ENCODE measurements at regions not wholly inside any gene's neighbourhood (a gene's known extent, or its start where the extent isn't known, plus 50 kb on each side); places are given as distances from the start of the nearest gene placed in this dataset.
A peak's percentile ranks its signal among the peaks of the same experiment; 100 is the strongest.

DNA sequence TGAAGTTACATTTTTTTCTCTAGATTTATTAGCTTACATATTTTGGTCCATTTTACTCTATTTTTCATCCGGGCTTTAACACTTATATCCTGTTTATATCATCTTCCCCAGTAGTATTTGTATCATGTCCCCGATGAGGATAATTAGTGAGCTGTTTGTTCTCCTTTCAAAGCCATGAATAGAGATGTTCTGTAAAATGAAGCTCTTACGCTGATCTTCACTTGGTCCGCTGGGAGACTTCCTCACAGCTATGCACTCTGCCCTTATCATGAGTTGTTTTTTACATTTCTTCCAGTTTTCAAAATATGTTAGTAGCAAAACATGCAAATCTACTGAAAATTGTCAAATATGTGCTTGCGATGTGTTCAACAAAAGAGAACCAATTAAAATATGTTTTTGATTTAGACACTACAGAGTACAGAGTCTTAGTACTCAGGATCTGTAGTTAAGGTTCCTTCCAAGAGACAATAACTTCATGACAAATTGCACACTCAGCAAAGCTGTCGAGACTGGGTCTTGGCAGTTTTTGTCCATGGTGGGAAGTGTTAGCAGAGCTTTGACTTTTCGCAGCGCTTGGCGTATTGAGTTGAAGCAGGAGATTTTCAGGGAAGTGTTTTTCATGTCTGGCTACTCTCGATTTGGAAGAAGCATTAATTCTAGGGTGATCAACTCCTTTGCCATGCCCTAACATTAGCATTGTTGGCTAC, 292.0 kb upstream of the ADAMTS5 start:
- no peak for DNase-seq (ENCODE audit: low read depth)

DNA sequence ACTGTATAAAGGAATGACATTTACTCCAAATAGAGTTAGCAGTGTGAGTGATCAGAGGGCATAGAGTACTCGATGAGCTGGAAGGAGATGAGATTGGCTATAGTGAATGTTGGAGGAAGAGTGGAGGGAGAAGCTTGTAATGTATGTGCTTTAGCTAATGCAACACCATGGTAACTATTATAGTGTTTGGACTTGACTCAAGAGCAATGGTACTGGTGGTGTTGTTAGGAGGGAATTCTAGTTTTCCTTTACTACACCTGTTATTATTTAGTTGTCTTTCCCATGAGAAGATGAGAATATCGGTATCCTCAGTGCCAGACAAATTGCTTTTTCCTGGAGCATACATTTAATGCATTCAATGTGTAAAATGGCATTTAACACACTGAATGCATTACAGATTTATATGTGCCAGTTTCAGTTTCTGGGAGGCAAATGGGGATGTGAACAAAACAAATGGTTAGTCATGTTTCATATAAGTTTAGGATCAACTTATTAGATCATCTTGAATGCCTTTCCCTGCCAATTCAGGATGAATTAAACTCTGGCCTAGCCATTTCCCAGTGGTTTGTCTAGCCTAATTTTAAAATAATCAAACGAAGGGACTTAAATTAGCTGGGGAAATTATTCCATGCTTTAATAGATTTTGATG, 291.1 kb upstream of the ADAMTS5 start:
- no peak for DNase-seq (ENCODE audit: low read depth)

DNA sequence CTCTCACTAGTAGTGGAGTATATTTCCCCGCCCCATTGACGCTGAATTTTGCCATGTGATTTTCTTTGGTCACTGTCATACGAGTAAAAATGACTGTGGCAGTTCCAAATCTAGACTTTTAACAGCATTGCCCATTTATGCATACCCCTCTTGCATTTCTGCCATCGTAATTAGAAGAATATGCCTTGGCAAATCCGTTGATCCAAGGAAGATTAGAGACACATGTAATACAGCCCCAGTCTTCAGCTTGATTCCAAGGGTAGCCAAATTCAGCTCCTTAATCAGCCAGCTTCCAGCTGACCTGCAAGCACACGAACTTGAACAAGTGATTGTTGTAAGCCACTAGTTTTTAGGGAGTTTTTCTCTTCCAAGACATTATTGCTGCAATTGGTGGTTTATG, 290.3 kb upstream of the ADAMTS5 start:
- DNase-seq (ENCODE audit: low read depth) = no peak

GRCh38 chr21:27251752-27252151, 284.9 kb upstream of the ADAMTS5 start:
- DNase-seq (ENCODE audit: low read depth) = no peak

DNA sequence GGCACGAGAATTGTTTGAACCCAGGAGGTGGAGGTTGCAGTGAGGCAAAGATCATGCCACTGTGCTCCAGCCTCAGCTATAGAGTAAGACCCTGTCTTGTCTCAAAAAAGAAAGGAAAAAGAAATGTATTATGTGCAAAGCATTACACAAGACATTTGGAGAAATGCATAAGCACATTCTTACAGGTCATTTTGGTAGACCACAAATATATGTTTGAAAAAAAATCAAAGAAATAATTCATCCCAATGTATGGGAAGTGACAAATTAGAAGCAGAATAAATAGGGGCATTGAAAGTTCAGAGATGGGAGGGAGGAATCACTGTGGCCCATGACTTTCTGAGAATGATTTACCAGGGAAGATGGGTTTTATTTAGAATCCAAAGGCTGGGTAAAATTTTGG, 283.5 kb upstream of the ADAMTS5 start:
- DNase-seq (ENCODE audit: low read depth) = no peak

DNA sequence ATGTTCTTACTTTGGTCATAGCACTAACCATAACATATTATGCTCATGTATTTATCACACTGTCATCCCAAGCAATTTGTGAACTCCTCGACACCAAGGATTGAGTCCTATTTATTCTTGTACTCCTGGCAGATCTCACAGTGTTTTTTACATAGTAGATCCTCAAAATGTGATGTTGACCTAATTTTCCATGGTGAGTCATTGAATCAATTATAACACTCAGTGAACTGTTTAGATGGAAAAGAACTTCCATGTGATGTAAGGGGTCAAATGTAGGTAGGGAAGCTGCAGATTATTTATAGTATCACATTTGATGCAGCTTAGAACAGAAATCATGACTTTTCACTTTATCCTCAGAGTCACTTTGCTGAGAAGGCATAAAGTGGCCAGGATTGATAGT, 281.9 kb upstream of the ADAMTS5 start:
- no peak for DNase-seq (ENCODE audit: low read depth)

GRCh38 chr21:27246741-27247140, 279.9 kb upstream of the ADAMTS5 start:
- DNase-seq (ENCODE audit: low read depth) = peak; percentile 75

GRCh38 chr21:27244776-27245175, 277.9 kb upstream of the ADAMTS5 start:
- no peak for DNase-seq (ENCODE audit: low read depth)

DNA sequence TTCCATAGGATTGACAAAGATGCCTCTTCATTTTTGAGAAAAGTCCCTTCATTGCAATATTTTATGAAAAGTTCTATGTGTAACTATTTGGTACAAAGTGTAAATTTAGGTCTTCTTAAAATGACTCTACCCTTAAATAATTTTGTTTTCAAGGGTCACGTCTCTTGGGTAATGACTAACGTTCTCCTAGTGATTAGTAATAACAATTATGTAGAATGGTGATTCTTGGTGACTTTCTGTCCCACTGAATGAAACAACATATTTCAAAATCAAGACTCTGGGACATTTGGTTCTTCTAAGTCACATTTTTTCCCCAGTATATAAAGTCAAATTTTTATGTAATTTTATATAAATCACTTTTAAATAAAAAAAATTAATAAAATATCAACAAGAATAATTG, 277.5 kb upstream of the ADAMTS5 start:
- DNase-seq (ENCODE audit: low read depth) = peak; percentile 27

DNA sequence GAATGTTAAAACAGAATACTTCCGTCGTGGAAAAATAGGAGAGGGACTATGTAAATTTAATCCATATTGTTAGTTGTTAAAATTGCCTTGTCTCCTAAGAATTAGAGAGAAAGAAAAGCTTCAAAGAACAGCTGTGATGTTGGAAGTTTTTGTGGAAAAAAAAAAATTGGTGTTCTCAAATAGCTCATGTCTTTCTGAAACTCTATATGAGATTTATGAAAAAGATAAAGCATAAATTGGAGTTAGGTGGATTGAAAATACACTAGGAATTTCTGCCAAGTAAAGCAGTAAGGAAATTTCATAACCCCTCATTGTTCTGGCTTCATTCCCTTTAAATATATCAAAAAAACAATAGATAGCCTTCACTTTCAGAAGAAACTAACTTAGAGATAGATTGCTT, 274.0 kb upstream of the ADAMTS5 start:
- no peak for DNase-seq (ENCODE audit: low read depth)

- DNase-seq (ENCODE audit: low read depth) = no peak
Observed at GRCh38 chr21:27233514-27234115, 266.7 kb upstream of the ADAMTS5 start.

GRCh38 chr21:27225940-27226339, 259.1 kb upstream of the ADAMTS5 start:
- no peak for DNase-seq (ENCODE audit: low read depth)

GRCh38 chr21:27225151-27225550, 258.3 kb upstream of the ADAMTS5 start:
- DNase-seq (ENCODE audit: low read depth) = peak; percentile 29

- peak; percentile 34 for DNase-seq (ENCODE audit: low read depth)
Observed at GRCh38 chr21:27224169-27224568, 257.3 kb upstream of the ADAMTS5 start.

GRCh38 chr21:27221077-27221476, 254.2 kb upstream of the ADAMTS5 start:
- no peak for DNase-seq (ENCODE audit: low read depth)

GRCh38 chr21:27220416-27220815, 253.5 kb upstream of the ADAMTS5 start:
- DNase-seq (ENCODE audit: low read depth) = no peak

- DNase-seq (ENCODE audit: low read depth) = peak; percentile 68
Observed at GRCh38 chr21:27219068-27219467, 252.2 kb upstream of the ADAMTS5 start.

DNA sequence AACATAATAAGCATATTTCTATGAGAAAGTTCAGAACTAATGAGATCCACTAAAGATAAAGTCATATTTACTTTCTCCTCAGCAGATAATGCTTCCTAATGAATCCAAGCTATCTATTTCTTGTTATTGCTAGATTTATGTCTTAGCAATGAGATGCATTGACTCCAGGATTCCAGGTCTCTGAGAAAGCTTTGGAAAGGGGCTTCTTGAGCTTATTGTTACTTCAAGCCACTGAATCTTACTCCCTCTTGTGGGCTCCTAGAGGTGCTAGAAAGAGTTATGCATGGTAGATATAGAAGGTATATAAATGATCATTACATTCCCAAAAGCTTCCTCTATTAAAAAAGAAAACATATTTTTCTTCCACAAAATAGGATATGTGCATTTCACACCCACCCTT, 246.4 kb upstream of the ADAMTS5 start:
- DNase-seq (ENCODE audit: low read depth) = peak; percentile 39

DNA sequence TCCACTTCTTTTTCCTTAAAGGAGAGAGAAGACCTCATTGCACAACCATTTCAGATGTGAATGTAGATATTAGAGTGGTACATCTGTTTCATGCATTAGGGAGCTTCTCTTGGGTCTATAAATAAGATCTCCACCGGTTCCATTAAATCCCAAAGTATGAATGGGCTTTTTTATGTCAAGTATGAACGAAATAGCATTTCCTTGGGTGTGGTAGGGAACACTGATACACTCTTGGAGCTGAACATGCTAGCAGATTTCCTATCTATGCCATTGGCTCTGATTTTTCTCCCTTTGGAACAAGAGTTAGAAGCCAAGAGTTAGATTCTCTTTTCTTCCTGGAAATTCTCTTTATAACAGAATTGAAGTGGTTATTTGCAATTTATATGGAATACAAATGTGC, 245.6 kb upstream of the ADAMTS5 start:
- DNase-seq (ENCODE audit: low read depth) = no peak

- DNase-seq (ENCODE audit: low read depth) = no peak
Observed at GRCh38 chr21:27209546-27209945, 242.7 kb upstream of the ADAMTS5 start.

DNA sequence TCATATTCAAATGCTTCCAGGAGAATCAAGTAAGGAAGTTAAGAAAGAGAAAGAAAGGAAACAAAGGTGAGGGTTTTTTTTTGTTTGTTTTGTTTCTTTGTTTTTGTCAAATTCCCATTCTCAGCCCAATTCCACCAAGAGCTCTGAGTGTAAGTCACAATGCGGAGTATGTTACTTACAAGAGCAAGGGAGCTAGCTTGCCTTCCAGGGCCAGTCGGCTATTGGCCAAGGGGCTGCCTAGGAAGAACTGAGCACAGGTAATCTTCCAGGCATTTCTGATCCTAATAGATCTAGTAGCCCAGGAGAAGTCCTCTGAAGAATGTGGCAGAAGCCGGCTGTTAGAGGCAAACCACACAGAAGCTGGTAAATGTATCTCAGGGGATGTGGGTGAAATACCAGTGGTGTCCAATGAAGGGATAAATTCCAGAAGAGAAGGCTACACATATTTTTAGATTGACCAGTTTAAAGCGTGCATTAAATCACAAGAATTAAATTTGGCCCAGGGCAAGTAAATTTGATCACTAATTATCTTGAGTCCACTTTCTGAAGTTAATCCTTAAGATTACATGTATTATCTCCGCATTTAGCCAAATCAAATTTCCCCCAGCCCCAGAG, 239.6 kb upstream of the ADAMTS5 start:
- DNase-seq (ENCODE audit: low read depth) = peak; percentile 18

- DNase-seq (ENCODE audit: low read depth) = no peak
Observed at GRCh38 chr21:27202301-27202700, 235.4 kb upstream of the ADAMTS5 start.

DNA sequence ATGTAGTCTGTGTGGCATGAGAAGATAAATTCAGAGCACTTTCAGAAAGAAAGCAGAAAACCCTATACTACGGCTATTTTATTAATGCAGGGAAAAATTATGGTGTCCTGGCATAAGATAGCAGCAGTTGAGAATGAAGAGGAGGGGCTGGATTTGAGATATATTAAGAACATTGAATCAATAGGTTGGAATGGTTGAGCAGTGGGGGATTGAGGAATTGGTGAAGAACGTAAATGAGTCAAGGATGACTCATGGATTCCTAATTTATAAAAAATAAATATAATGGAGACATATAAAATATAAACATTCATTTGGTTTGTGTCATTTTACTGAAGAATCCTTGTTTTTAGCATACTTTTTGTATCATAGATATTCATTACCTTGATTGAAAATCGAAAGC, 234.3 kb upstream of the ADAMTS5 start:
- peak; percentile 77 for DNase-seq (ENCODE audit: low read depth)
